ENCODE measurements at regions not wholly inside any gene's neighbourhood (a gene's known extent, or its start where the extent isn't known, plus 50 kb on each side); places are given as distances from the start of the nearest gene placed in this dataset.

- TF ChIP-seq ZBTB33 (IDR thresholded peaks at IDR 0.05): no peak
Observed at GRCh38 chr4:166274136-166274761, 401.2 kb downstream of the TLL1 start (continued).

GRCh38 chr4:166274775-166275174 is 401.7 kb downstream of the TLL1 start:
- Histone ChIP-seq H3K4me1 (ENCODE audit: control insufficient read depth in 4 of 4, insufficient read depth in 4 of 4, low read length in 3 of 4) (no peaks in the 10 kb centered on the region), H3K27me3 (ENCODE audit: control insufficient read depth in 4 of 4, insufficient read depth in 4 of 4, low read length in 3 of 4) (no peaks in the 10 kb centered on the region), H3K9me3 (ENCODE audit: control insufficient read depth in 4 of 4, low read length in 3 of 4) (no peaks in the 10 kb centered on the region), H3K36me3 (ENCODE audit: control insufficient read depth in 4 of 4, insufficient read depth in 3 of 4, low read depth in 1 of 4, low read length in 3 of 4) (no peaks in the 10 kb centered on the region), H3K4me3 (ENCODE audit: low read depth in 1 of 3, low read length in 3 of 3) (no peak overlapping the region), H3K9ac (ENCODE audit: low read depth in 1 of 2, low read length in 2 of 2) (no peak overlapping the region), H3K27ac (ENCODE audit: low read depth in 1 of 2, low read length in 2 of 2) (no peak overlapping the region)
- TF ChIP-seq RXRA (IDR thresholded peaks at IDR 0.05): no peak
- no peak for TF ChIP-seq REST (IDR thresholded peaks at IDR 0.05)
- no peak for TF ChIP-seq HNF4A (conservative IDR thresholded peaks at IDR 0.05)
- WGBS: 52% methylated on average over 1 of the region's 1 CpG
- no peak for DNase-seq (ENCODE audit: low spot score)

- Histone ChIP-seq H3K27me3 (ENCODE audit: control insufficient read depth in 4 of 4, insufficient read depth in 4 of 4, low read length in 3 of 4) (no peaks in the 10 kb centered on the region), H3K4me1 (ENCODE audit: control insufficient read depth in 4 of 4, insufficient read depth in 4 of 4, low read length in 3 of 4) (no peaks in the 10 kb centered on the region), H3K9ac (ENCODE audit: low read depth in 1 of 2, low read length in 2 of 2) (no peak overlapping the region), H3K36me3 (ENCODE audit: control insufficient read depth in 4 of 4, insufficient read depth in 3 of 4, low read depth in 1 of 4, low read length in 3 of 4) (no peaks in the 10 kb centered on the region), H3K4me3 (ENCODE audit: low read depth in 1 of 3, low read length in 3 of 3) (no peak overlapping the region), H3K9me3 (ENCODE audit: control insufficient read depth in 4 of 4, low read length in 3 of 4) (no peaks in the 10 kb centered on the region), H3K27ac (ENCODE audit: low read depth in 1 of 2, low read length in 2 of 2) (no peak overlapping the region)
- no peak for DNase-seq (ENCODE audit: low spot score)
- 62% methylated on average over 1 of the region's 1 CpG for WGBS
- TF ChIP-seq JUND (IDR thresholded peaks at IDR 0.05) (no peak), NR2F2 (IDR thresholded peaks at IDR 0.05) (no peak), HNF4A (conservative IDR thresholded peaks at IDR 0.05) (no peak), FOXA2 (IDR thresholded peaks at IDR 0.05) (no peak), HNF4G (IDR thresholded peaks at IDR 0.05) (no peak), GABPA (IDR thresholded peaks at IDR 0.05 in 1 of 2, conservative IDR thresholded peaks at IDR 0.05 in 1 of 2) (no peak), RAD21 (IDR thresholded peaks at IDR 0.05) (no peak), ATF3 (IDR thresholded peaks at IDR 0.05) (no peak), YY1 (IDR thresholded peaks at IDR 0.05) (no peak), TAF1 (conservative IDR thresholded peaks at IDR 0.05) (no peak), ZBTB33 (IDR thresholded peaks at IDR 0.05) (no peak), MAX (IDR thresholded peaks at IDR 0.05) (no peak), SP1 (IDR thresholded peaks at IDR 0.05) (no peak), EGR1 (IDR thresholded peaks at IDR 0.05; ENCODE audit: low read depth in 2 of 2) (no peak), REST (IDR thresholded peaks at IDR 0.05) (no peak), FOXA1 (IDR thresholded peaks at IDR 0.05) (no peak), RXRA (IDR thresholded peaks at IDR 0.05) (no peak)
Observed at GRCh38 chr4:166277401-166277800, 404.4 kb downstream of the TLL1 start.

Measured in liver (tissue), 7 donors.